ENCODE measurements at regions not wholly inside any gene's neighbourhood (a gene's known extent, or its start where the extent isn't known, plus 50 kb on each side); places are given as distances from the start of the nearest gene placed in this dataset.

GRCh38 chr20:10961651-10962288, 288.0 kb upstream of the JAG1 start:
- TF ChIP-seq CSRNP3 (CRISPR knock-in tag; IDR thresholded peaks at IDR 0.05) (no peak), CREB5 (CRISPR knock-in tag; IDR thresholded peaks at IDR 0.05; ENCODE audit: low read depth) (no peak), ZC3H10 (CRISPR knock-in tag; IDR thresholded peaks at IDR 0.05) (no peak)
